NOMO-1 treated with dmso at 0.1 percent for 144 hours (cell line): ENCODE measurements at regions not wholly inside any gene's neighbourhood (a gene's known extent, or its start where the extent isn't known, plus 50 kb on each side); places are given as distances from the start of the nearest gene placed in this dataset.
"Not testable (repeated sequence)": the region's sequence is repeated elsewhere in the genome, so short reads cannot be mapped to it uniquely, and the experiment has no call there.

Experiments used
- DNase-seq: peaks from one replicate; lab custom pipeline; 2025; ENCODE audit not compliant: unreplicated experiment; lab: John Stamatoyannopoulos, UW

DNA sequence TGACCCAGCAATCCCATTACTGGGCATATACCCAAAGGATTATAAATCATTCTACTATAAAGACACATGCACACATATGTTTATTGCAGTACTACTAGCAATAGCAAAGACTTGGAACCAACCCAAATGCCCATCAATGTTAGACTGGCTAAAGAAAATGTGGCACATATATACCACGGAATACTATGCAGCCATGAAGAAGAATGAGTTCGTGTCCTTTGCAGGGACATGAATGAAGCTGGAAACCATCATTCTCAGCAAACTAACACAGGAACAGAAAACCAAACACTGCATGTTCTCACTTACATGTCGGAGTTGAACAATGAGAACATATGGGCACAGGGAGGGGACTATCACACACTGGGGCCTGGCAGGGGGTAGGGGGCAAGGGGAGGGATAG is 183.0 kb downstream of the HACE1 start:
- DNase-seq = not testable (repeated sequence)

DNA sequence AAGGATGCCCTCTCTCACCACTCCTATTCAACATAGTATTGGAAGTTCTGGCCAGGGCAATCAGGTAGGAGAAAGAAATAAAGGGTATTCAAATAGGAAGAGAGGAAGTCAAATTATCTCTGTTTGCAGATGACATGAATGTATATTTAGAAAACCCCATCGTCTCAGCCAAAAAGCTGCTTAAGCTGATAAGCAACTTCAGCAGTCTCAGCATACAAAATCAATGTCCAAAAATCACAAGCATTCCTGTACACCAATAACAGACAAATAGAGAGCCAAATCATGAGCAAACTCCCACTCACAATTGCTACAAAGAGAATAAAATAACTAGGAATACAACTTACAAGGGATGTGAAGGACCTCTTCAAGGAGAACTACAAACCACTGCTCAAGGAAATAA is 184.6 kb downstream of the HACE1 start:
- DNase-seq = not testable (repeated sequence)

DNA sequence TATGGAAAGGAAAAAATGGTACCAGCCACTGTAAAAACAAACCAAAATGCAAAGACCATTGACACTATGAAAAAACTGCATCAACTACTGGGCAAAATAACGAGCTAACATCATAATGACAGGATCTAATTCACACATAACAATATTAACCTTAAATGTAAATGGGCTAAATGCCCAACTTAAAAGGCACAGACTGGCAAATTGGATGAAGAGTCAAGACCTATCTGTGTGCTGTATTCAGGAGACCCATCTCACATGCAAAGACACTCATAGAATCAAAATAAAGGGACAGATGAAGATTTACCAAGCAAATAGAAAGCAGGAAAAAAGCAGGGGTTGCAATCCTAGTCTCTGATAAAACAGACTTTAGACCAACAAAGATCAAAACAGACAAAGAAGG is 186.6 kb downstream of the HACE1 start:
- DNase-seq = not testable (repeated sequence)

DNA sequence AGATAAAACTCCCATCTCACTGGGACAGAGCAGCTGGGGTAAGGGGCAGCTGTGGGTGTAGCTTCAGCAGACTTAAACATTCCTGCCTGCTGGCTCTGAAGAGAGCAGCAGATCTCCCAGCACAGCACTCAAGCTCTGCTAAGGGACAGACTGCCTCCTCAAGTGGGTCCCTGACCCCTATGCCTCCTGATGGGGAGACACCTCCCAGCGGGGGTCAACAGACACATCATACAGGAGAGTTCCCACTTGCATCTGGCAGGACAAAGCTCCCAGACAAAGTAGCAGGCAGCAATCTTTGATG is 188.2 kb downstream of the HACE1 start:
- not testable (repeated sequence) for DNase-seq

DNA sequence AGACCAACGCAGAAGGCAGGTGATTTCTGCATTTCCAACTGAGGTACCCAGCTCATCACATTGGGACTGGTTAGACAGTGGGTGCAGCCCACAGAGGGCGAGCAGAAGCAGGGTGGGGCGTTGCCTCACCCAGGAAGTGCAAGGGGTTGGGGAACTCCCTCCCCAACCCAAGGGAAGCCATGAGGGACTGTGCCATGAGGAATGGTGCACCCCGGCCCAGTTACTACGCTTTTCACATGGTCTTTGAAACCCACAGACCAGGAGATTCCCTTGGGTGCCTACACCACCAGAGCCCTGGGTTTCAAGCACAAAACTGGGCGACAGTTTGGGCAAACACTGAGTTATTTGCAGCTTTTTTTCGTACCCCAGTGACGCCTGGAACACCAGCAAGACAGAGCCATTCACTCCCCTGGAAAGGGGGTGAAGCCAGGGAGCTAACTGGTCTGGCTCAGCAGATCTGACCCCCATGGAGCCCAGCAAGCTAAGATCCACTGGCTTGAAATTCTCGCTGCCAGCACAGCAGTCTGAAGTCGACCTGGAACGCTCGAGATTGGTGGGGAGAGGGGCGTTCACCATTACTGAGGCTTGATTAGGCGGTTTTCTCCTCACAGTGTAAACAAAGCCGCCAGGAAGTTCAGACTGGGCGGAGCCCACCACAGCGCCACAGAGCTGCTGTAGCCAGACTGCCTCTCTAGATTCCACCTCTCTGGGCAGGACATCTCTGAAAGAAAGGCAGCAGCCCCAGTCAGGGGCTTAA is 188.7 kb downstream of the HACE1 start:
- DNase-seq = not testable (repeated sequence)

DNA sequence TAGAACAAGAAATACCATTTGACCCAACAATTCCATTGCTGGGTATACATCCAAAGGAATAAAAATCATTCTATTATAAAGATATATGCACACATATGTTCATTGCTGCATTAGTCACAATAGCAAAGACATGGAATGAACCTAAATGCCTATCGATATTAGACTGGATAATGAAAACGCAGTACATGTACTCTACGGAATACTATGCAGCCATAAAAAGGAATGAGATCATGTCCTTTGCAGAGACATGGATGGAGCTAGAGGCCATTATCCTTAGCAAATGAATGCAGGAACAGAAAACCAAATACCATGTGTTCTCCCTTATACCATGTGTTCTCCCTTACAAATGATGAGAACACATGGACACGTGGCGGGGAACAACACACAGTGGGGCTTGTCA is 190.2 kb downstream of the HACE1 start:
- DNase-seq = no peak

DNA sequence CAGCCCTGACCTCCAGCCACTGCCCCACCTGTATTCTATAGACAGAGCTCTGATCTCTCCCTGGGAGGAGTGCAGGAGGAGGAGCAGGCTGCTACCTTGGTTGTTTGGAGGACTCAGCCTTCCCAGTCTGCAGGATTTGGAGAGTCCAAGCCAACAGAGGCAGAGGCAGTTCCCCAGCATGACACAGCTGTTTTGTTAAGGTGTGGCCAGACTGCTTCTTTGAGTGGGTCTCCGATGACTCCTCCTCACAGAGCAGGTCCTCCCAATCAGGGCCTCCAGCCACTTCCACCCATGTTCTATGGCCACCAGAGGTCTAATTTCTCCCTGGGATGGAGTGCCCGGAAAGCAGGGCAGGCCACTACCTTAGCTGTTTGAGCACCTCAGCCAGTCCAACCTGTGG is 203.5 kb downstream of the HACE1 start:
- no peak for DNase-seq

DNA sequence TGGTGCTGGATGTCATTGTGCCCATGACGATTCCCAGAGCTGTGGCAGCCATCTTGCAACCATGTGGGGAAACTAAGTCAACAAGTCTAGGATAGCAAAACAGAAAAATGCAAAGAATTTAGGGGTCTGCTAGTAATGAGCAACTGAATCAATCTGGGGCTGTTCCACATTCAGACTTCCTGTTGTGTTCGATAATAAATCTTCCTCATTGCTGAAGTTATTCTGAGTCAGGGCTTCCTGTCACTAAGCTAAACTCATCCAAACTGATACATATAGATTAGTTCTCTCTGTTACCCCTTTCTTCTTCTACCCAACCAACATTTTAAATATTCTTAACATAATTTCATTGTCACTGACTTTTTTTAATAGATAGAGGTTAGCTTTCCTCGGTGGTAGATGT is 205.9 kb downstream of the HACE1 start:
- no peak for DNase-seq

DNA sequence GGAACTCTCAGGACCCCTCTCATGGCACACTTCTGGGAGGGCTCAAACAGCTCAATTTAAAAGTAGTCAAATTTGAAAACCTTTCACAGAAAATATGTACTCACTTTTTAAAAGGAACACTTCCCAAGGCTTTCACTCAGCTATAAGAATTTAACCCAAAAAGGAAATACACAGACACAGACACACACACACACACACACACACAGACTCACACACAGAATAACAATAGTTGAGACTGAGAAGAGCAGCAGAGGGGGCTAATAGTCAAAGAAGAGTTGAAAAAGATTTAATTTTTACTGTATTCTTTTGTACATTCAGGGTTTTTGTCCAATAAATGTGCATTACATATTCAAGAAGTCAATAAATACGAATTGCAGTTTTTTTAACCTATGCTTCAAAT is 211.4 kb downstream of the HACE1 start:
- DNase-seq = no peak

DNA sequence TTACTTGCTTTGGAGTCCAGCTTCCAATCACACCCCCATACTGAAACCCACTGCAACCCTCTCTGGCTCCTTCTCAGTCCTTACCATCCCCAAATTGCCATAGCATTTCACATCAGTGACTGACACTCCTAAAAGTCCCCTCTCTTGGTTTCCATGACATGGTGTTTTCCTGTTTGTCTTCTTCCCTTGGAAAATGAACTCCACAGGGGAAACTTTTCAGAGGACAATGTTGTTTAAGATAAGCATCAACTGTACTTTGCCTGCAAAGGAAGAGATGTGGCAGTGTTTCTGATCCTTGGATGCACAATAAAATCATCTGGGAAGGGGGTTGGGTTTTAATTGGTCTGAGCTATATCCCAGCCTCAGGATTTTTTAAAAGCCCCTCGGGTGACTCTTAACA is 214.9 kb downstream of the HACE1 start:
- no peak for DNase-seq

DNA sequence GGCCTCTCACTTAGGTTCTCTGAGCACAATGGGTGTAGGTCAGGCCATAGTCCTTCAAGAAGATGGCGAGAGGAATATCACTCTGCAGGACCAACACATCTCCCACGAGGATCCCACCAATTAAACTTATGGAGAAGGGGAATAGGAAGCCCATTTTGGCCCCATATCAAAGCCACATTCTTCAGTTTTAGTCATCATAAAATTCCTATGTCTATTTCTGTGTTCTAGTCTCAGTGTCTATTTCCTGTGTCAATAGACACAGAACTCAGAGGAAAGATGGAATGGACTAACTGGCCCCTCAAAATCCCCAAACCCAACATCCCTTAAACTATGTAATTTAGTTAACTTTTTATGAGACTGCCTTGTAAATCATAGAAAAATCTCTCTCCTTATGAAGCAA is 216.8 kb downstream of the HACE1 start:
- DNase-seq = no peak

DNA sequence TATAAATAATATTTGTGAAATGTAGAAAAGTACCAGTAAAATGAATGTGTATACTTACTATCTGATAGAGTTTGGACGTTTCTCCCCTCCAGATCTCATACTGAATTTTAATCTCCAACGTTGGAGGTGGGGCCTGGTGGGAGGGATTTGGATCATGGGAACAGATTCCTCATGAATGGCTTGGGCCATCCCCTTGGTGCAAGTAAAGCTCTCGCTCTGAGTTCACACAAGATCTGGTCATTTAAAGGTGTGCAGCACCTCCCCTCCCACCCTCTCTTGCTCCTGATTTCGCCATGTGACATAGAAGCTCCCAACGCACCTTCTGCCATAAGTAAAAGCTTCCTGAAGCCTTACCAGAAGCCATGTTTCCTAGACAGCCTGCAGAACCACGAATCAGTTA is 219.0 kb downstream of the HACE1 start:
- no peak for DNase-seq

DNA sequence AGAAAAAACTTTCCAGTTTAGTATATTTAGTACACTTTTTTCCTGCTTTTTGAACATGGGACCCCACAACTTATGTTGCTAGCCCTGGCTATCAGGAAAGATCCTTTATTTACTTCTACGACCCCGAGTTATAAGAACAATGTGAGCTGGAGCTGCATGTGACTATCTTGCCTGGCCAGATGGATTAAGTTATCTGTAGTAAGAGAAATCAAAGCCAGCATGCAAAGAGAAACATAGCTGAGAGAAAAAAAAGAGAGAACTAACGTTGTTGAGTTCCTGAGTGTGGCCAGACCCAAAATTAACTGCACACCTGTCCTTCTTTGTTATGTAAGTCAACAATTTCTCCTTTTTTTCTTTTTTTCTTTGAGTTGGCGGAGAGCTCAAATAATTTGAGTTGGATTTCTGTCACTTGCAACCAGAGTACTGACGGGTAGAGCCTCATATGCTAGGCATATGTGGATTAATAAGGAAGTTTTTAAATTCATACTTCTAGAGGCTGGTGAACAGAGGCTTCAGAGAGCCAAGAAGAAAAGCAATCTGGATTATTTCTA is 219.5 kb downstream of the HACE1 start:
- DNase-seq = no peak

DNA sequence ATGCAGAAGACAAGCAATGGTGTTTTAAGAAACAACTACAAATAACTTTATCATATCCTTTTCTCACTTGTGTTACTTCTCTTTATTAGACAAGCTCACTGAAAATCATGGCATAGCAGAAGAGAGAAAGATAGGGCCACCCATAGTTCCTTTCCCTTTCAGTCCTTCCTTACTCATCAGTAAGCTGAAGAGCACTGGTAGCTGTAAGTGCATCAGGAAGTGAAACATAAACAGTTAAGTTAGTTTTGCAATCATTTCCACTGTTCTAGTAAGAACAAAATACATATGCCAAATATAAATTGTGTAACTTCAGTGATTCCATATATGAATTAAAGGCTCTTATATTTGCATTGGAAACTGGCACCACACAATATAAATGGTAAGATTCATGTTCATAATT is 220.1 kb downstream of the HACE1 start:
- DNase-seq = peak; percentile 72

DNA sequence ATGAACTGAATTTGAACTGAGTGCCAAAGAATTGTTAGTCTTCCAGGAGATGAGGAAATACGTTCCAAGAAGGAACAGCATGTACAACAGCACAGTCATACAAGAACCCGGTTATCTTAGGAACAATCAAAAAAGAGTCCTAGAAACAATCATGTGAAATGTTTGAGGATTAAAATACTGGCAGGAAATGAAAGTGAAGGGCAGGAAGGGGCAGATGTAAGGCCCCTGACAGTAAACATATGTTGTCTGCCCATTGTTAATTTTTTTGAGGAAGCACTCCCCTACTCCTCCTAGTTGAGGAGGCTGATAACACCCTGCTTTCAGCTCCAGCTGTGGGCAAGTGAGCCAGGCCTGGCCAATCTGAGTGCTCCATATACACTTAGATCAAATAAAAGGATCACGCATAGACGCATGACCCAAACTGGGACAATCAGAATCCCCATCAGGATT is 220.9 kb downstream of the HACE1 start:
- DNase-seq = peak; percentile 19

DNA sequence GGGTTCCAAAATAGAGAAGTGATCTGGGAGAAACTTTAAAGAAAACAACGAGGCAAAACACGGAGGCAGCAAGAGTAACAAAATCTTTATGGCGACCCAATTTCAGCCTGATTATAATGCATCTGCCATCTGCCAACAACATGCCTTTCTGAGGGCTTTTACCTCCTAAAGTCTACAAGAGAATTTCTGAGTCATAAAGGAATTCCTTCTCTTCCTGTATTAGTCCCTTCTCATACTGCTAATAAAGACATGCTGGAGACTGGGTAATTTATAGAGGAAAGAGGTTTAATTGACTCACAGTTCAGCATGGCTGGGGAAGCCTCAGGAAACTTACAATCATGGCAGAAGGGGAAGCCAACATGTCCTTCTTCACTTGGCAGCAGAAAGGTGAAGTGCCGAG is 226.6 kb downstream of the HACE1 start:
- no peak for DNase-seq

DNA sequence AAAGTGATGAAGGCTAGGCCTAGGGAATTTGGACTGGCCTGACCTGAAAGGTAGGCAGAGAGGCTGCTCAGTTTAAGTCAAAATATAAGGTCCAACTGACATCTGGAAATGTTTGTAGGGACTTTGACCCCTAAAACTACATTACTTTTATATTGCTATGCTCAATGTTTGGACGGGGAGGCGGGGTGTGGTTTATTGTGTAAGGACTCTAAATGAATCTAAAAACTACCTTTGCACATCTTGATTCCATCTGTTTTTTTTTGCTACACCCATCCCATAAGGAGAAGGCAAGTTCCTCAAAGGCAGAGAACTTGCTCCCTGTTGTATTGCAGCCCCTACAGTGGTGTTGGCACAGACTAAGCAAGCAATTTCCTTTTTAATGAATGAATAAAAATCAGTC is 227.1 kb downstream of the HACE1 start:
- DNase-seq = no peak

DNA sequence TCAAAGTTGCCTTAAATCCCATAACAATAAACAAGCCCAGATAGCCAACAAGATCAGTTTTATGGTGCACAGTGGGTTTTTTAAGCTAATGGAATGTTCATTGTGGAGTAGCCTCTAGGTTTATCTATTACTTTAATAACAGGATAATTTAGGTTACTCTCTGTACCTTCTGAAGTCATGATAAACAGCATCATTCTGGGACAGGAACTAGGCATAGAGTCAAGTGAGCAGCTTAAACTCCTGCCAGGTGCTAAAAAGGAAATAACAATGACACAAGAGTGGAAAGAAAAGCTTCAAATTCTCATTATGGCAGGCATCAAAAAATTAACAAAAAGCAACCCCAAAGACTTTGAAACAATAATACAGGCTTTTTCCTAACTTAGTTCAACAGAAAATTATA is 228.8 kb downstream of the HACE1 start:
- no peak for DNase-seq

DNA sequence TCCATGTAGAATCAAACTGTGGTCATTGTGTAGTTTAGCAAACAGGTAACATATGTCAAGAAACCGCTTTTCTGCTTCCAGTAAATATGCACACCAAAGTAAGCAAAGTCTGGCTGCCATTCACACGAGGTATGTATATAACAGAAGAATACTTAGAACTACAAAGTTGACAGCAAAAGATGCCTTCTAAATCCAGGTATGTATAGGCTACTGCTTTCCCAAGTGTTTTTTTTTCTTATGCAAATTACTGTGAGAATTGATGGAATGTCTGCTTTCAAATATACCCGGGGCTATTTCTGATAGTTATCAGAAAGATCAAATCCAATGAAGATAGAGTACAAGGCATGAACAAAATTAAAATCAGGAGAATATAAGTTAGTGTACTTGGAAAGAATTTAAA is 229.2 kb downstream of the HACE1 start:
- no peak for DNase-seq

DNA sequence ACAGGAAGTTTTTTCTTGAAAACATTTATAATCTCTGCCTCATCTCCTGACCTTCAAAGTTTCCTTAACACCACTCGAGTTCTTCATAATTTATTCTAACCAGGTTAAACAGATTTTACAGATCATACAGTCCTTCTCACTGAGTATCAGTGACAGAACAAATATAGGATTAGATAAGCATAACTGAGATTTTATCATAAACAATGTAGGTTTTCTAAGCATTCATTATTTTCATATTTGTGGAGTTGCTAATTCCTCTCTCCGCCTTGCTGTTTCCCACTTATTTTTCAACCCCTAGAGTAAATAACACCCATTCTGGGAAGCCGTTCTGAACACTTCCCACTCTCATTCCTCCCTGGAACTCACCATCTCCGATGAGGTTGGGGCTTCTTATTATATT is 229.9 kb downstream of the HACE1 start:
- DNase-seq = no peak

DNA sequence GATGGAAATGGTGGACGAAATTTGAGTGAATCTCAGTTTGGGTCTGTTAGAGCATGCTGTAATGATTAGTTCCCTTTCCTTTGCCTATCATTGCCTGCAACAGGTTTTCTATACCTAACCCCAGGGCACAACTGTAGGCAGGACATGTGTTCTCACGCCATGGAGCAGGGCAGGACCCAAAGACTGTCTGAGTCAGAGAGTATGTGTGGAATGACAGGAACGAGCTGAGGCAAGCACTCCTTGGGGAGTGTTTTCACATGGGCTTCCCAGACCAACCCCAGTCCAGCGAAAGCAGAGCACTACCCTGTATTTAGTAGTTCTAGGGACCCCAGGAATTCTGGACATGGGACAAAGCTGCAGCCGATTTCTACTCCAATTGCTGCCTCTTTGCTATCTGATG is 234.2 kb downstream of the HACE1 start:
- no peak for DNase-seq

DNA sequence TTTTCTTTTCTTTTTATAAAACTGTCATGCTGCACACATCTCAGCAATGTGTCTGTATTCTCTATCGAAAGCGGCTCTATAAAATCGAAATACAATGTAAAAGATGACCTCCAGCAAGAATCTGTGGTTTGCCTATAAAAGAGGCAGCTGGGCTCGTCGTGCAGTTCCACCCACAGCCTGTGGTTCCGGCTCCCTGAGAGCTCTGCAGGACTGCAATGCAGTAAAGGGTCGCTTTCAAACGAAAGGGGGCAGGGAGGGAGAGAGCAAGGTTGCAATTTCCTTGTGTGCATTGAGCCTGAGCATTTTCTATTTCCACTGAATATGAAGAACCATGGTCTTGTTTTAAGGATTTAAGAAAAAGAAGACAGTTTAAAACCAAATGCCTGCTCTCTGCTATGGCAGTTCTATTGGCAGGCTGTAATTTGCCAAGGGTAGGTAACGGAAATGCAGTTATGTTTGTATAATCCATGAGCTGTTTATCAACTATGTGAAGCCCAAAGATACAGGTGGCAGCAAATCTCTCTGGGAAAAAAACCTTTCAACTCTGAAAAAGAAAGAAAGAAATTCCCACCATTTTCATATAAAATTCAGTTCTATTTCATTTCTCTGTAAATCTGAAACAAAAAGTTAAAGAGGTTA is 236.5 kb downstream of the HACE1 start:
- no peak for DNase-seq

DNA sequence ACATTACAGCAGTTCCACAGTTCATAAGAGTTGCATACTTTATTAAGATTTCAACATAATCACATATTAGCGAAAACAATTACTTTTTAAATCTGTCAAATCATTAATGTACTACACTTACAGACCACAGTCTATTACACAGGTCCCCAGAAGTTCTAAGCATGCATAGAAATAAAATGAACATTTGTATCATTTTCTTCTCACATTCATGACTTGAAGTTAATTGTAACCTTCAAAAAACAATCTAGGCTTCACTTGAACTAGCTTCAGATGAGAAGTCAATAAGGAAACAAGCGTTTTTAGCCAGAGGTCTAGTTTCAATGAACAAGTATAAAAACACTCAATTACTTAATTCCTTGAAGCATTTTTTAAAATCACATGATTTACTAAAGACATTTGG is 238.3 kb downstream of the HACE1 start:
- no peak for DNase-seq
